ENCODE measurements at regions not wholly inside any gene's neighbourhood (a gene's known extent, or its start where the extent isn't known, plus 50 kb on each side); places are given as distances from the start of the nearest gene placed in this dataset.

DNA sequence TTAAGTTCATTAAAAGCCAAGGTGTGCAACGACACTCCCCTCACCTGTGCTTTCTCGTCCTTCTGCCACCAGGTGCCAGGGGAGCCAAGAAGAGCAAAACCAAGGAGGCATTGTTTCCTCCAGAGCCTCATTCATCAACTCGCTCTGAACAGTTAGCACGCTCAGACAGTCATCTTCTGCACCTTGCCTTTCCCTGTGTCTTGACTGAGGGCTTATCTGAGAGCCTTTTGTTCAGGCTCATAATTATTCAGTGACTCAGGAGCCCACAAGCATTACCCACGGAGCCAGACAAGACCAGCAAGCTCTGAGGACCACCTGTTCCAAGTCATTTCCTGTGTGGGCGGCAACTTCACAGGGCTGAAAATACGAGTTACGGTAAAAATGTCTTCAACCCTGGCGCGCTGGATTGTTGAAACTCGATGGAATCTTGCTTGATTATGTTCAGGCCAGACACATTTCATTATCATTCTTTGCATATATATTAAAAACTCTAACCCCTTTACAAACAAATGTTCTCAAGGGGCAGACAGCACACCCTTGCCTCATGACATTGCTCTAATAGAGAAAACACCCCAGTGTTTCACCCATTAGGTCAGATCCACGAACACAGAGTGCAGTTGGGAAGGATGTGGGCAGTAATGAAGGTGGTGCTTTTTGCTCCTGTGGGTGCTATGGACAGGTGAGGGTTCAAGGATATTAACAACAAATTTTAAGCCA, 89.7 kb upstream of the RUNX1 start:
- TF ChIP-seq CTCF (IDR thresholded peaks at IDR 0.05), result no peak
- no peak for TF ChIP-seq EP300 (IDR thresholded peaks at IDR 0.05)
- no peak for TF ChIP-seq POLR2A (IDR thresholded peaks at IDR 0.05)

Data from tibial nerve (tissue), 4 donors.